HG03175 (cell line): ENCODE measurements at regions not wholly inside any gene's neighbourhood (a gene's known extent, or its start where the extent isn't known, plus 50 kb on each side); places are given as distances from the start of the nearest gene placed in this dataset.
"Not testable (repeated sequence)": the region's sequence is repeated elsewhere in the genome, so short reads cannot be mapped to it uniquely, and the experiment has no call there.

Experiments used
- ATAC-seq: cut with Tn5 transposase; IDR thresholded peaks from one replicate; pipeline ENCODE4 v1.9.1; 2021; ENCODE audit warnings: mild to moderate bottlenecking, moderate library complexity; ENCODE audit not compliant: unreplicated experiment

DNA sequence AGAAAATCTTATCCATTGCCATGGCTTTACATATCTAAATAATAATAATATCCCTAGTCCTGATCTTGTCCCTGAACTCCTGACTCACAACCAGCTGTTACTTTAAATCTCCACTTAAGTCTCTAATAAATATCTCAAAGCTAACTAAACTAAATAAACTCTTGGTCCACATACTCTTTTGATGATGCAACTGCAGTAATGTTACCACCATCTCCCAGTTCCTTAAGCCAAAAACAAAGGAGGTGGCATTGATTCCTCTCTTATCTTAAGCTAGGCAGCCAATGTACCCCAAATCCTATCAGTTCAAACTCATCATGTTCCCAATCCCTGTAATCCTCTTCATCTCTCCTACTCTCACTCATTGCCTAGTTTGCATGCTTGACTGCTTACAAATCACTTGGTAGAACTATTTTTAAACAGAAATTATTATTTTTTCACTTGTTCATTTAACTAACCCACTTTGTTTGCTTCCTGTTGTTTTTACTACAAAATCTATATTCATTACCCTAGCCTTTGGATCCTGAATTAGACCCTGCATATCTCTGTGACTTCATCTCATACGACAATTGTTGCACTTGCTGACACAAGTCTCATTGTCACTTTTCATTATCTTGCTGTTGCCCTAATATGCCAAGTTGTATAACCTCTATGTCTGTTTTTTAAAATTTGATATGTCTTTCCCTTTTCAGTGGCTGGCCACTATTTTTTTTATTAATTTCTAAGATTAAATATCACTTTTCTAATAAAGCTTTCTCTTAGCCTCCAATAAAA is 462.2 kb downstream of the ZPLD1 start:
- no peak for ATAC-seq

DNA sequence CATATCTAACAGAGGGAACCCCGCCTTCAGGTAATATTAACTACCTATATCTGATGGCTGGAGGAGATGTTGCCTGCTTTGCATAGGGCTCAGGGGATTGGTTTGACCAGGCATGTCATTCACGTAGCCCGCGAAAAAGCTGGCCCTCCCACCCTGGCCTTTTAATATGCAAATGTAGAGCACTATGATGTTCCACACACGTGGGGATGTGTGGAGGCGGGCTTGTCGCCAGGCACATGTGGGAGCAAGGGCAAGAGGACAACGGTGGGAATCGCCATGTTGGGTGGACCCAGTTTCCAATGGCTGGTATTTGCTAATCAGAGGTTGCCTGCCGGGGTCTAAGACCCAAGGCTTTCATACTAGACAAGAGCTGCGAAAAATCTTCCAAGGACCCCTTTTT is 469.8 kb downstream of the ZPLD1 start:
- no peak for ATAC-seq

DNA sequence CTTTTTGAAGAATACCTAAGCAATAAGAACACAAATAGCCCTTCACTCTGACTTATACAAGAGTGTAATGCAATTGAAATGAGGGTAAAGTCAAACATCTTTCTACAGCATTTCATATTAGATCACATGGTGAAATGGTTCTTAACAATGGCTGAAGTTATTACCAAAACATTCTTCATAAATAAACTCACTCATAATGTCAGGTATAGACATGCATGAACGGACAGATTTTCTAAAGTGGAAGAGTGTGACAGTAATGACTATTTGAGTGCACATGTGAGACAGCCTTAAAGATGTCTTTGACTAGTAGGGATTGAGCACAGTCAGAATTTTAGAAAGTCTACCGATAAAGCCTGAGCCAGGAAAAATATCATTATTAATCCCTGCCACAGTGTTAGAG is 471.0 kb downstream of the ZPLD1 start:
- ATAC-seq = no peak

DNA sequence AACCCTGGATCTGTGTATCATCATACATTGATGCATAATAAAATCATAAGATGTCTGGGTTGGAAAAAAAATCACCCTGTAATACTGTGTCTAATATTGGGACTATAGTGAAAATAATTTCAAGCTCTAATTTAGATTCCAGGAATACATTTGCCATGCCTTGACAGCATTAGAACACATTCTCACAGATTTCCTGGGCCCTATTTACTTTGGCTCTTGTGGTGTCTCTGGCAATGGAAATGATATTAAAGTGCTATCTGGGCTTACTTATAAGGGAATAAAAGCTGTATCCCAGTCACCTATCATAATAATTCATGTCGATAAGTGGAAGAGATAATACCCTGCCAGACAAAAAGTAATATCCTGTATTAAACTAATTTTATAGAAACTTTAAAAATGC is 472.0 kb downstream of the ZPLD1 start:
- no peak for ATAC-seq

DNA sequence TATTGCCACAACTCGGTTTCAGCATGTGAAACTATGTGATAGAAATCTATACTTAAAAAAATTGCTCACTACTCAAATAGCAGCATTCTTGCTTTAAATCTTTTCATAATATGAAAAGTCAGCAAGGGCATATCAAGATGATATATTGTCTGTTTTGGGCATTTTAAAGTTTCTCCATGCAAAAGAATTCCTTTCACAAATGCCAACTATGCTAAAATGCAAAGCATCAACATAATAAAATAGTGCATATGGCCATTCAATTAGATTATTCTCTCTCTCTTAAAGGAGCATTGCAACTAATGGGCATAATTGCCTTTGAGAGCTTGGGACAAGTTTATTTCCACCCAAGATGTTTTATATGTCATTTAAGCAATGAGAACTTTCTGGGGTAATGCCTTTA is 475.1 kb downstream of the ZPLD1 start:
- no peak for ATAC-seq

DNA sequence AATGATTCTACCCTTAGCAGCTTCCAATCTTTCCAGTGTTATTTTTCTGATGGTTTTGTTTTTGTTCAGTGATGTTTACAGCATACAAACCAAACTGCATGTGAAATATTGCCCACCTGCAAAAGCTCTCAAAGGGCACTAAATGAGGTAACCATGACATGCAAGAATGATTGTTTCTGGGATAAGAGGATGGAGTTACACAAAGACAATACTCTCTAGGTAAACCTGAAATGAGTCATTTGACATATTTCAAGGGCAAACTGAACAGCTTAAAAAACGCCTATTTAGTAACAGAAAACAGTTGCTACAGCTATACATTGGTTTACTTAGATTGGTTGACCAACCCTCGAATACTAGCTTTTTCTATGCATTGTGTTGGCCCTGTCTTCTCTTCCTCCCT is 481.7 kb downstream of the ZPLD1 start:
- no peak for ATAC-seq

DNA sequence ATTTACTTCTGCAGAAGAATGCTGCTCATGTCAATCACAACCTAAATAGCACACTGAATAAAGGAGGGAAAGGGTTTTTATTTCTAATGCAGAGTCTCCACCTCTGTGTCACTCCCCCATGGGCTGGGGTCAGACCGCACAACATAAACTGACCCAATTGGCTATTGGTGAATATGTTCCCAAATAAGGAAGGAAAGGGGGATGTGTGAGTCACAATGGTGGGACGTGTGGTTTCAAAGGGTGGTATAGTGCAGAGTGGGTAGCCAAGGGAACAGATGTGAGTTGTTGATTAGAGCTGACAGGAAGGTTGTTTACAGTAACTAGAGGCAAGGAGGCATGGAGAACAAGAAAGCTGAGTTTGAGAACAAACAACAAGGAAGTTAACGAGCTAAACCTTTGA is 491.8 kb downstream of the ZPLD1 start:
- no peak for ATAC-seq

DNA sequence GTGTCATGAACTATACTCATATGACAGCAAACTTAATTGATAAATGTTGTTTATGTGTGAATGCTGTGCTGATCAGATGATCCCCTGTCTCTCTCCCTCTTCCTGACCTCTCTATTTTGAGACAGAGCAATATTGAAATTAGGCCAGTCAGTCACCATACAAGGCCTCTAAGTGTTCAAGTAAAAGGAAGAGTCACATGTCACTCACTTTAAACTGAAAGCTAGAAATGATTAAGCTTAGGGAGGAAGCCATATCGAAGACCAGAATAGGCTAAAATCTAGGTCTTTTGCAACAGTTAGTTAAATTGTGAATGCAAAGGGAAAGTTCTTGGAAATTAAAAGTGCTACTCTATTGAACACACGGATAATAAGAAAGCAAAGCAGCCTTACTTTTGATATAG is 498.6 kb downstream of the ZPLD1 start:
- no peak for ATAC-seq

DNA sequence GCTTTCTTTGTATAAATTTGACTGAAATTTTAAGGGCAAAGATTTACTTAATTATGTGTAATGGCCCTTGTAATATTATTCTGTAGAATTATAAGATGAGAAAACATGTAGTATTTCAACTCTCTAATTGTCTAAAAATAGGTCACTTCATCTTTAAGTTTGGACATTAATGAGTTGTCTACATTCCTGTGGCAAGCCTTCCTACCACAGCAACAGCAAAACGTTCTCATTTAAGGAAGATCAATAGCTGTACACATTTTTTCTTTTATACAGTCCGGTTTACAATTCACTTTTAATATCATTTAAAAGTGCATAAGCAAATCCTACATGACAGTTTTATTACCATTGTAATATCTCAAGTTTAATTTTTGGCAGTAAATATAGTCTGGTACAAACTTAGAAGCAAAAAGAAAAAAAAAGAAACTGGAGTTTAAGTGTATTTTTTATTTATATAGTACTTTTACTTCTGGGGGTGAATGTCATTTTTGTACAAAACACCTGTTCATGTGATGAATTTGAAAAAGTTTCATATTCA is 501.8 kb downstream of the ZPLD1 start:
- no peak for ATAC-seq

DNA sequence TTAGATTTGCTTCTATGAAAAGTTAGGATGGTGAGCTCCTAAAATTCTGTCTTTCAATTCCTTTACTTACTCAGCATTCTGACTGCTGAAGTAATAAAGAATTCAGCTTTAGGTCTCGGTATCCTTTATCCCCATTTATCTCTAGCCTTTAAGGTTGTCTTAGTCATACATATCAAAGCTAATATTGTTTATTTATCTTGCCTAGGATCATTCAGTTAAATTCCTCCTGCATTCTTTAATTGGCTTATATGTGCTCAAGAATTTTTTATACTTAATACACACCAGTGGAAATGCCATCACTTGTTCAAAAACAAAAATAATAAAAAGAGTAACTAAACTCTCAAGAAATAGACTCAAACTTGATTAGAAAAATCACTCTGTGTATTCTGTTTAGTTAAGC is 507.0 kb downstream of the ZPLD1 start:
- no peak for ATAC-seq

DNA sequence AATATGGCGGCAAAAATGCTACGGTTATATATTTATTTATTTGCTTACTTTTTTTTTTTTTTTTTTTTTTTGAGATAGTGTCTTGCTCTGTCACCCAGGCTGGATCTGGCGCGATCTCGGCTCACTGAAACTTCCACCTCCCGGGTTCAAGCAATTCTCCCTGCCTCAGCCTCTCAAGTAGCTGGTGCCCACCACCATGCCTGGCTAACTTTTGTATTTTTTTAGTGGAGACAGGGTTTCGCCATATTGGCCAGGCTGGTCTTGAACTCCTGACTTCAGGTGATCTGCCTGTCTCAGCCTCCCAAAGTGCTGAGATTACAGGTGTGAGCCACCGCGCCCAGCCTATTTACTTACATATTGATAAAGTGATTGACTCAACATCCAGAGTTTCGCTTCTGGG is 511.6 kb downstream of the ZPLD1 start:
- ATAC-seq = not testable (repeated sequence)

DNA sequence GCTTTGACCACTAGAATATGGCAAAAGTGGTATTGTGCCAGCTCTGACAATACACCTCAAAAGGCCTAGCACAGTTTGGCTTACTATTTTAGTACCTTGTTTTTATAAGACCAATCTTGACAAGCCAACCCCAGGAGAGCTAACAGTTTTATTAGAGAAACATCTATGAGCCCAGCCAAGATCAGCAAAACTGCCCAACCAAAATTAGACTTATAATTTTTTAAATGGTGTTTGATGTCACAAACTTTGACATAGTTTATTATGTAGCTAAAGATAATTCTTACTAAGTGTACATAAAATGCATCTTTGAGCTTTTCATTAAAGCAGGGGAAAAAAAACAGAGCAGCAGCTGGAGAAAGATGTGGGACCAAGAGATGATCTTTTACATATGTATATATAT is 537.5 kb downstream of the ZPLD1 start:
- no peak for ATAC-seq

DNA sequence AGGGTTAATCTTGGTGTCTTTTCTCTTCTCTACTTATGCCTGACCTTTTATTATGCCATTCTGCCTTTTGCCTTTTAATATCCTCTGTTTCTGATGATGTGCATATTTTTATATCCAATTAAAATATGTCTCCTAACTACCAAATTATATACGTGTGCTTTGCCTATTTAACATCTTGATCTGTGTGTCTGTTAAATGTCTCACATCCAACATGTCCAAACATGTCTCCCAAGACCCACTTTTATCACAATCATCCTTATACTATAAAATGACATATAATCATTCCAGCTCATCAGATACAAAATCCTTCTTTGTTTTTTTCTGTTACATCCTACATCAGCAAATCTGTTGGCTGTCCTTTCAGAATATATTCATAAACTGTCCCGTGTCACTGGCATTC is 539.5 kb downstream of the ZPLD1 start:
- ATAC-seq = no peak

DNA sequence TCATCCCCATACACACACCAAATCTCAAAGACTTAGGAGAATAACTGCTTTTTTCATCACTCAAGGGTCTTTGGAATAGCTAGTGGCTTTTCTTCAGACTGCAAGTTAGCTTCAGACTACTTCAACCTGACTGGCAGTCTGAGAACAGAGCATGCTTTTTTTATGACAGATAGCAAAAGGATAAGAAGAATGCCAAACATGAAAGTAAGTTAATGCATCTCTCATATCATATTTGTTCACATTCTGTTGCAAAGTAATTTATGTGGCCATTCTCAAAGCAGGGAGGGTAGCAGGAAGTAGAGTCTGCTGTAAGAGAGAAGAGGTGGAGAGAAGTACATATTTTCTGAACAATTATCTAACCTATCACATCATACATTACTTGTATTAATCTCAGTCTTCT is 544.4 kb downstream of the ZPLD1 start:
- no peak for ATAC-seq

DNA sequence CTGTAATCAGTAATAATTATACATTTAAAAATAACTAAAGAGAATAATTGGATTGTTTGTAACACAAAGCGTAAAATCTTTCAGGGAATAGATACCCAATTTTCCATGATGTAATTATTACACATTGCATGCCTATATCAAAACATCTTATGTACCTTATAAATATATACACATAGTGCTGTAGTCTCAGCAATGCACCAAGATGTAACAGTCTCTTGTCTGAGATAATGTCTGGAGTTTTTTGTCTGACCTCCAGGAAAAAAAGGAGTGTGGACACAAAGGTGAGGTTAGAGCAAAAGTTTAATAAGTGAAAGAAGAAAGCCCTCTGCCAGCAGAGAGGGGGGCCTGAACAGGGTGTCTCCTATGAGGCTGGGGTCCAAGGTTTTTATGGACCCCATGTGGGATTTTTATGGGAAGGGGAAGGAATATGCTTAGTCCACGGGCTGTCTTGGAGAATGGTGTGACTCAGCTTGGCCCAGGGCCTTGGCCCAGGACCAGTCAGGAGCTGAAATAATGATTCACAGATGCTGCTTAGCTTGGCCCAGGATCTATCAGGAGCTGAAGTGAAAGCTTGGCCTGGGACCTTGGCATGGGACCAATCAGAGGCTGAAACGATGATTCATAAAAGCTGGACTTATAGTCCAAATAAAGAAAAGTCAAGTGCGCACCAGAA is 545.0 kb downstream of the ZPLD1 start:
- no peak for ATAC-seq

DNA sequence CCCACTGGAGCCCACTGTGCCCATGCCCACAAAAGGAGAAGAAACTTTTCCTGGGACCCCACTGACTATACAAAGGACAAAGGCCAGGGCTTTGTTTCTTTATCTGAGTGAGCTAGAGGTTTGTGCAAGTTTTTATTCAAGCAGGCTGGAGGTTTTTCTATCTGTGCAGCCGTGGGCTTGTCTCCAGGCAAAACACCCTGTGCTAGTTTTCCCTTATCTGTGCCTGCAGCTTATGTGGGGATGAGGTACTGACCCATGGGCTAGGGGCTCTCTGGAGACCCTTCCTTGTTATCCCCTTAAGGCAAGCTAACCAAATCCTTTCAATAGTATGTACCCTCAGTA is 545.5 kb downstream of the ZPLD1 start:
- no peak for ATAC-seq

DNA sequence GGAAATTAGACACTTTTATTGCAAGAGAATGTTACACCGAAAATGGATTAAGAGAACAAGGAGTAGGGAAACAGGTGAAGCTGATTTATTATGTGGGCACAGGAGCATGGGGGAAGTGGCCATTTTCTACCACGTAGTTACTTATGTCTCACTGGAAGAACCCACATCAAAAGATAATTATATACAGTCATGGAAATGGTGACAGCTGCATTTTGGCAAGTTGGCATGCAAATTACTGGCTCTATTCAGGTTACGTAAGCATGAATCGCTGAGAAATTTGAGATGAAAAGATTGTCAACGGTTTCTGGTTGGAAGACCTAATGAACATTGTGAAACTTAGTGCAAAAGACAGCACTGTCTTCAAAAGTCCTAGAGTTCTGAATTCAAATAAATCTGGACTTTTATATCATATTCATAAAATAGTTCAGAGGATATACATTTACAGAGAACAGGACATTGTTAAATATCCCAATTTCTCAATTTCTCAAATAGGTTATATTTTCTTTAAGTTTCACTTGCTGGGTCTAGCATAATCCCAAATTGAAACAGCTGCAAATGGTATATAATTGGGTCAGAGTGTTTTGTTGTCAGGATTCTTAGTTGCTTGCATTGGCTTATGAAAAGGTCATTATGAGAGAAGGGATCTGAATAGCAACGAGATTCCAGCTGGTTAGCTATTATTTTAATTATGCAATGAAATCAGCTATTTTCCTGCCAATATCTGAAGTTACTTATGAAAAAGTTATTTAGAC is 567.8 kb downstream of the ZPLD1 start:
- no peak for ATAC-seq

DNA sequence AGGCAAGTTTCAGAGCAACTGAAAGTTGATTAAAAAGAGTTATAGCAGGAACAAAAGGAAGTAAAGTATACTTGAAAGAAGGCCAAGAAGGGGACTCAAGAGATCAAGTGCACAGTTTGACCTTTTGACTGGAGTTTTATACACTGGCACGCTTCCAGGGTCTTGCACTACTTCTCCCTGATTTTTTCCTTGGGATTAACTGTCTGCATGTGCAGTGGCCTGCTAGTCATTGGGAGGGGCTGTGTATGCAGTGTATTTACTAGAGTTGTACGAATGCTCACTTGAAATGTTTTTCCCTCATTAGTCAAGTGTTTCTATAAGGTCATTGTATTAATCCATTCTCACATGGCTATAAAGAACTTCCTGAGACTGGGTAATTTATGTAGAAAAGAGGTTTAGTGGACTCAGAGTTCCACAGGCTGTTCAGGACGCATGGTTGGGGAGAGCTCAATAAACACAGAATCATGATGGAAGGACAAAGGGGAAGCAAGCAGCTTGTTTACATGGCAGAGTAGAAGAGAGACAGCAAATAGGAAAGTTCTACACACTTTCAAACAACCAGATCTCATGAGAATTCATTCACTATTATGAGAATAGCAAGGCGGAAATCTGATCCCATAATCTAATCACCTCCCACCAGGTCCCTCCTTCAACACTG is 571.8 kb downstream of the ZPLD1 start:
- ATAC-seq = no peak

DNA sequence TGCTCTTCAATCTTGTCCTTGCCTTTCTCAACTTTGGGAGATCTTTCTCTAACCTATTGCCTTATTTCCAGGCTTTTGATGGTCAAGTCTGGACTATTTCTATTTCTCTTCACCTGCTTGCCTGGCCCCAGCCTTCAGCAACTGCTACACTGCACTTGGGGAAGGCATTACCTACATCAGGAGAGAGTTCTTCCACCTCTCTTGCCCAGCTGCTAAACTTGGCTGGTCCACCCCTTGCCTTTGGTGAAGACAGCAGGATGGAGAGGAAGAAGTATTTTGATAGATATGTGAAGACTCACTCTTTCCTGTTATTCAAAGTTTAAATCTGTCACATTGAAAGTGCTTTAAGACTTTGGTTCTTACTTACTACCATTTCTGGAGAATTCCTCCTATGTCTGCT is 574.8 kb downstream of the ZPLD1 start:
- ATAC-seq = no peak

DNA sequence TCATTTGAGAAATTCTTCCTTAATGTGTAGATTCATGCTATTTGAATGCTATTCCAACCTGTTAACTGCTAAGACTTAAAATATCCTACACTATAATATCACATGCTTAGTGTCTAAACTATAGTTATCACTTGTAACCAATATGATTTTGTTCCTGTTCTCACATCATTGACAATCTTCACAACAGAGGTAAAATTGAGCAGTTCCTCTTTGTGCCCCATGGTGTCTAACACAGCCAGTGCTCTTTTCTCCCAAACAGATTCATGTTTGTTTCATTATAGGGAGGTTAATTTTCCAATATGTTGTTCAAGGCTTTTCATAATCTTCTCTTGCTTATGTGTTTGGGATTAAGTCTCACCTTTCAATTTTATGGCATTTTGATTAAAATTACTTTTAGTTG is 591.1 kb downstream of the ZPLD1 start:
- ATAC-seq = peak; percentile 43

DNA sequence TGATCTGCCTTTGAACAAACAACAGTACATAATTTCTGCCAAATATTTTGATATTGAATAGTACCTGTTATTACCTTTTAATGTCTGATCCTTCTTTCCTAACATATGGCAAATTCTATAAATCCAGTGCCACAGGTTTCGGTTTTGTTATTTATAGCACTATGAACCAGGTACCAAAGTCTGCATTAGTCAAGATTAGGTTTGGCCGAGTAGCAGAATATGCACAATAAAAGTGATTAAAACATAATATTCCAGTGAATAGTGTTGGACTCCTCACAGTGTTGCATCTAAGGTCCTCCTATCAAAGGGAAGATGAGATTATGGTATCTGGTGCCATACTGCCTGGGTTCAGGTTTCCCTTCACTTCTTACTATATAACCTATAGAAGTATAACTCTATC is 599.0 kb downstream of the ZPLD1 start:
- ATAC-seq = no peak
